Neural progenitor cell (in vitro differentiated cells): ENCODE measurements at regions not wholly inside any gene's neighbourhood (a gene's known extent, or its start where the extent isn't known, plus 50 kb on each side); places are given as distances from the start of the nearest gene placed in this dataset.
"Not testable (repeated sequence)": the region's sequence is repeated elsewhere in the genome, so short reads cannot be mapped to it uniquely, and the experiment has no call there.

Experiments
- EZH2 ChIP-seq: fragments of 200-600 bp; sonication (generic); IDR thresholded peaks from 2 replicates; pipeline ENCODE4 v1.6.1; 2017; ENCODE audit warnings: antibody characterized with exemption, mild to moderate bottlenecking, moderate library complexity
- EZH2phosphoT487 ChIP-seq: fragments of 200-600 bp; sonication (generic); IDR thresholded peaks from 2 replicates; pipeline ENCODE4 v1.6.1; 2017; ENCODE audit warnings: antibody characterized with exemption
- TF ChIP-seq, protein P1 (sequence below): fragments of 200-600 bp; sonication (generic); IDR thresholded peaks from 2 replicates; pipeline ENCODE4 v1.5.1; 2017; ENCODE audit warnings: antibody characterized with exemption, mild to moderate bottlenecking

DNA sequence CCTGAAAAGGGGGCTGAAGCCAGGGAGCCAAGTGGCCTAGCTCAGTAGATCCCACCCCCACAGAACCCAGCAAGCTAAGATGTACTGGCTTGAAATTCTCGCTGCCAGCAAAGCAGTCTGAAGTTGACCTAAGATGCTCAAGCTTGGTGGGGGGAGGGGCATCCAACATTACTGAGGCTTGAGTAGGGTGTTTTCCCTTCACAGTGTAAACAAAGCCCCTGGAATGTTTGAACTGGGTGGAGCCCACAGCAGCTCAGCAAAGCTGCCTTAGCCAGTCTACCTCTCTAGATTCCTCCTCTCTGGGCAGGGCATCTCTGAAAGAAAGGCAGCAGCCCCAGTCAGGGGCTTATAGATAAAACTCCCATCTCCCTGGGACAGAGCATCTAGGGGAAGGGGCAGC, 187.4 kb upstream of the AGTR2 start:
- TF ChIP-seq, protein P1, sequence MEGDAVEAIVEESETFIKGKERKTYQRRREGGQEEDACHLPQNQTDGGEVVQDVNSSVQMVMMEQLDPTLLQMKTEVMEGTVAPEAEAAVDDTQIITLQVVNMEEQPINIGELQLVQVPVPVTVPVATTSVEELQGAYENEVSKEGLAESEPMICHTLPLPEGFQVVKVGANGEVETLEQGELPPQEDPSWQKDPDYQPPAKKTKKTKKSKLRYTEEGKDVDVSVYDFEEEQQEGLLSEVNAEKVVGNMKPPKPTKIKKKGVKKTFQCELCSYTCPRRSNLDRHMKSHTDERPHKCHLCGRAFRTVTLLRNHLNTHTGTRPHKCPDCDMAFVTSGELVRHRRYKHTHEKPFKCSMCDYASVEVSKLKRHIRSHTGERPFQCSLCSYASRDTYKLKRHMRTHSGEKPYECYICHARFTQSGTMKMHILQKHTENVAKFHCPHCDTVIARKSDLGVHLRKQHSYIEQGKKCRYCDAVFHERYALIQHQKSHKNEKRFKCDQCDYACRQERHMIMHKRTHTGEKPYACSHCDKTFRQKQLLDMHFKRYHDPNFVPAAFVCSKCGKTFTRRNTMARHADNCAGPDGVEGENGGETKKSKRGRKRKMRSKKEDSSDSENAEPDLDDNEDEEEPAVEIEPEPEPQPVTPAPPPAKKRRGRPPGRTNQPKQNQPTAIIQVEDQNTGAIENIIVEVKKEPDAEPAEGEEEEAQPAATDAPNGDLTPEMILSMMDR, result not testable (repeated sequence)
- TF ChIP-seq EZH2phosphoT487, EZH2: not testable (repeated sequence)
